GM23248 (cell line): ENCODE measurements at regions not wholly inside any gene's neighbourhood (a gene's known extent, or its start where the extent isn't known, plus 50 kb on each side); places are given as distances from the start of the nearest gene placed in this dataset.

Experiments used
- EZH2 ChIP-seq: fragments of 200-600 bp; sonication (generic); IDR thresholded peaks from 2 replicates; pipeline ENCODE4 v1.6.1; 2018; ENCODE audit warnings: antibody characterized with exemption, mild to moderate bottlenecking; ENCODE audit not compliant: insufficient read depth, poor library complexity, severe bottlenecking
- EZH2phosphoT487 ChIP-seq: fragments of 200-600 bp; sonication (generic); IDR thresholded peaks from 2 replicates; pipeline ENCODE4 v1.6.1; 2018; ENCODE audit warnings: antibody characterized with exemption, moderate library complexity, mild to moderate bottlenecking, low read depth; ENCODE audit not compliant: insufficient read depth

- TF ChIP-seq EZH2 (no peak), EZH2phosphoT487 (no peak)
These were observed 285.4 kb upstream of the AZI2 start for GRCh38 chr3:28634019-28634418.
